HT-29 (cell line): ENCODE measurements at regions not wholly inside any gene's neighbourhood (a gene's known extent, or its start where the extent isn't known, plus 50 kb on each side); places are given as distances from the start of the nearest gene placed in this dataset.

Experiments used
- DNase-seq: peaks from one replicate; pipeline ENCODE4 v3.0.0-alpha.2; 2015; ENCODE audit warnings: low spot score

DNA sequence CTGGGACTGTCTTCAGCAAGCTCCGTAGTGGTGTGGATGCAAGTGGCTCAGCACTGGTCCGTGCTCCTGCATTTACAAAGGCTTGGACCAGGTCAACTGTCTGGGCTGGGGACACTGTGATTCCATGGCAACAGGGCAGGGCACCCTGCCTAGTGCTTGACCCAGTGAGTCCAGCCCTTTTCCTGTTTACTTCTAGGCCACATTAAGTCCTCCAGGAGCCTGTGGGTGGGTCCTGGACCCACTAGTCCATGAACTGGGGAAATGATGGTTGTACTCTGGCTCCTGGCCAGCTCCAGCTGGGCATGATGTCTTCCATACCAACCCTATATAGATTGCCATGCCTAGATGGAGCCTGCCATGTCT lies 152.0 kb downstream of the RPS24 start:
- no peak for DNase-seq

DNA sequence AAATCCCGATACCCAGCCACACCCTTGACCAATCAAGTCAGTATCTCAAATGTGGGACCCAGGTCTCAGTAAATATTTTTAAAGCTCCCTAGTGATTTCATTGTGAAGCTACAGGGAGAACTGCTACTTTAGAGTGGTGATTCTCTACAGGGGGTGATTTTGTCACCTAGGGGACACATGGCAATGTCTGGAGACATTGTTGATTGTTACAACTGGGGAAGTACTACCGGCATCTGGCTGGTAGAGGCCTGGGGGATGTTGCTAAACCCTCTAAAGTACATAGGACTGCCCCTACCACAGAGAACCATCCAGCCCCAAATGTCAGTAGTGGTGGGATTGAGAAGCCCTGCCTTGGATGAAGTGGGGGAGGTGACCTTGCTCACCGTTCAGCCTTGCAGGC lies 152.9 kb downstream of the RPS24 start:
- DNase-seq: no peak

DNA sequence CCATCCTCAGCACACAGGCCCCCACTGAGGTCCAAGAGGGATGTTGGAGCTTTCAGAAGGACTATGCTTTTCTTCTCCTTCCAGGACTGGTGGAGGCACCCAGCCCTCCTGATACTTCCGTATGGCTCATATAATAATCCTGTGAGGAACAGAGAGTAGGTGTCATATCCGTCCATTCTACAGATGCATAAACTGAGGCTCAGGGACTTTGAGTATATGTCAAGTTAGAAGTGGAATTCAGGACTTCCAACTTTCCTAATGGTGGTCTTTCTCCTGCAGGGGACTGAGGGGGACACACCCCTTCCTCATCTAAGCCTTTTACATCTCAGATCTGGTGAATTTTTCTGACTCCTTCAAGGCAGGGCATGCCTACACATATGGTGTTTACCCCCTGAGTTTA lies 153.7 kb downstream of the RPS24 start:
- DNase-seq: no peak

DNA sequence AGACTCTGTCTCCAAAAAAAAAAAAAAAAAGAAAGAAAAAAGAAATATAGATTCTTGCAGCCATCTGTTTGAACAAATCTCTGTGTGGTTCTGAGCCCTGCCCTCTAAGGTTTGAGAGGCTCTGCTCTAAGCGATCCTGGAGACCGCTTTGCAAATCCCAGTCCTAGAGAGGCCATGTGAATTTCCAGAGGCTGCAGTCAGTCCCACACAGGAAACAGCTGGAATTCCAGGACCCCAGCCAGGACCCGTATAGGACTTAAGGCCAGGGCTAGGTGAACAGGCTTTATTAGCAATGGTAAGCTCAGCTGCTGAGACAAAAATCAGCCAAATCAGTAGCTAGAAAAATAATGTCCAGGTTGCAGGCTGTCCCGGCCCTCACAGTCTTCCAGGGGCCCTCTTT lies 154.8 kb downstream of the RPS24 start:
- no peak for DNase-seq

DNA sequence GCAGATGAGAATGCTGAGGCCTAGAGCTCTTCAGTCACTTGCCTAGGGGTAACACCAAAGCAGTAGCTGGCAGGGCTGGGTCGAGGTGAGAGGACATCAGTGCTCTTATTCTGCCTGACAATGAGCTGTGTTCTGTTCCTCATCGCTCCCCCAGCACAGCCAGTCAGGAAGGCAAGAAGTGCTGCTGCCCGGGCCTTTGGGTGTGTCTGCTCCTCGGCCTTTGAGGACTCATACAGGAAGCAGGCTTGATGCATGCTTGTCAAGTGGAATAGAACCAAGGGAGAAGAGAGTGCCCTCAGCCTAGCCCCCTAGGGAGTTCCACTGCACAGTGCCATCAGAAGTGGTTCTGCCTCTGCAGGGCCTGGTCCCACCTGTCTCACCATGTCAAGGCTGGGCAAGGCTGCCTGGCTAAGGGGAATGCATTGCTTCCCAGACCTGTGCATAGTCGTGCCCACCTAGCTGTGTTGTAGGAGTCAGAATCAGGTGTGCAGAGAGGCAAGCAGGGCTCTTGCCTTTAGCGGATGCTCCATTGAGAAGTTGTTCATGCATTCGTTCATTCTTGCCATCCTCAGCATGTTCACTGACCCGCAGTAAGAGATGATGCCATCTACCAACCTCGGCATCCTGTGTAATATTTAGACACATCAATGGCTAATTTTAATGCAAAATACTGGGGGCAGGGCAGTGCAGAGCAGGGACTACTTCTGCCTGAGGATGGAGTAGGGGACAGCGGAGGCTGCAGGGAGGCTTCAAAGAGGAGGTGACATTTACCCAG lies 156.6 kb downstream of the RPS24 start:
- DNase-seq: no peak

DNA sequence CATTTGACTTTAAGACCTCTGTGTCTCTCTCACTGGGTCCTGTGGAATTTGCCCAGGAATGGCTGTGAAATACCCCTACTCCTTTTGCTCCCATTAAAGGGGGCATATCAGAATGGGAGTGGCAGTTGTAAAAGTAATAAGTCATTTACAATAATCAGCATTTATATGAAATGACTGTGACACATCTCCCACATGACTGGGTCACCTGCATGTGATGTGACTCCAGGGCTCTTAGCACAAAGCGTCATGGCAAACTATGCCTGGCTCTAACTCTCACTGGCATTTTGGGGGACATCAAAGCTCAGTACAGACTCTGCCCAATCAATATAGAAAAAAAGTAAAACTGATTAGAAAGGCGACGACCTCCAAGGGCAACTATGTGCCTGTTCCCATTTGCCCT lies 157.6 kb downstream of the RPS24 start:
- DNase-seq: no peak

DNA sequence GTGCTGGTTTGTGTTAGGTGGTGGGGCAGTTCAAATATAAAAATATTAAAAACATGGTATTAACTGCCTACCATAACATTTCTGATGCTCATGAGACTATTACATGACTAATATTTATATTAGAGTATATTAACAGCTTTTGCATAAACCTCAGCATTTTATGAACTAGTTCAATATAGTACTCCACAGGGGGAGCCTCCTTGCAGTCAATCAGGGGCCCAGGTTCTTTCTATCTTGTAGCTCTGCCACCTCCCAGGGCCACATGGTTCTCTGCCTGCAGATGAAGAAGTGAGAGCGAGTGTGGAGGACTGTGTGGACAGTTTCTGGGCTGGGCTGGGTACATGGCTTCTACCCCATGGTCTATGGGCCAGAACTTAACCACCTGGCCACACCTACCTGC lies 159.5 kb downstream of the RPS24 start:
- no peak for DNase-seq

DNA sequence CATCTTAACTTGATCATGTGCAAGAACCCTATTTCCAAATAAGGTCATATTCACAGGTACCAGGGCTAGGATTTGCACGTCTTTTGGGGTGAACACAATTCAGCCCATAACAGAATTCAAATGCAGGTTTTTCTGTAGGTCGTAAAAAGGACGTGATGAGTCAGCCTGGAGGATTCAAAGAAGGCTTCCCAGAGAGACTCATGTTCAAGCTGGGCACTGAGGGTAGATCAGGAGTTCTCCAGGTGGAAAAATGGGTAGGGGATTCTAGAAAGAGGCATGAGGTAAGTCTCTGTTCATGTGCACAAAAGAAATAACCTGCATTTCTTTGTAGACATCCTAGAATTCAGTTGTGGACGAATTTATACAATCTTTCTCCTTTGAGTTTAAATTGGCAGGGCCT lies 160.4 kb downstream of the RPS24 start:
- DNase-seq: no peak

DNA sequence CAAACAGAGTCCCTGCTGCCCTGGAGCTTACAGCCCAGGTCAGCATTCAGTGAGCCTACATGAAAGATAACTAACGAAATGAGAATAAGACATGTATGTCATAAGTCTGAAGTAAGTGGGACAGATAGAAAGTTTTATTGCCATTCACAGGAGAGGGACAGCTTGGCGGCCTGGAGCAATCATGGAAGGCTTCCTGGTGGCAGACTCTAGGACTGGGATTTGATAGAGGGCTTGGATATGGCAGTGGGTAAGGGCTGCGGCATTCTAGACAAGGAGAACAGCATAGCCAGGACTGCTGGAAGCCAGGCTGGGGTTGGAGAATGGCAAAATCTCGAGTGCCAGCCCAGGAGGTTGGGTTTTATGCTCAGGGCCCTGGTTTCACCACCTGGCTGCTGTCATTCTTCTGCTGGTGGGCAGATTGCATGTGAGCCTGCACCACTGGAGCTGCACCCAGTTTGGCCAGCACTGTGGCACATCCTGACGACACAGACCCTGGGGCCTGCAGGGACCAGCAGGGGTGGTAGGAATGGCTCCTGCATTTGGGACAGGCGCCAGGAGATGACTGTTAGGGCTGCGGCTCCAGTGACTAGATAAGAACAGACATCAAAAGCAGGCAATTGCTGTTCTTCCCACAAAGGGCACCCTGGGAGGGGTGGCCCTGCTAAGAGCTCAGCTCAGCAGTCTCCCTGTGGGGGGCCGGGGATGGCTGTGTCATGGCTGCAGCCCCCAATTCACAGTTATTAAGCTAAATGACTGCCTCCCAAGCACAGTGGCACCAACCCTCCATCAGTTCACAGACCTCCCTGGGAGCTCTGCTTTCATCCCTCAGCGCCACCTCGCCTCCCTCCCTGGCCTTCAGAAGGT lies 161.1 kb downstream of the RPS24 start:
- DNase-seq: no peak

DNA sequence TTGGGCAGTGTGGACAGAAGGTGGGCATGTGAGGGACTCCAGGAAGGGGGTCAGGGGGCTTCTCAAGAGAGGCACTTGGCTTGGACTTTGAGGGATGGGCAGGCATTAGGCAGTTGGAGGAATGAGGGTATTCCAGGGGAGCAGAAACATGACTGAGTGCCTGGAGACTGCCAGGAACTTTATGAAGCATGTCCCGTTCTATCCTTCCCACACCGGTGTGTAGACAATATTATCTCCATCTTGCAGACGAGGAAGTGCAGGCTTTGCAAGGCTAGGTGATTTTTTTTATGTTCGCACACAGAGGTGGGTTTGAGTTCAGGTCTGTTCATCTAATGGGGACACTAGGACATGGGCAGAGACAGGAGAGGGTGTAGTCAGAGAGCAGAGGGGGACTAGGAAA lies 162.7 kb downstream of the RPS24 start:
- DNase-seq: no peak

DNA sequence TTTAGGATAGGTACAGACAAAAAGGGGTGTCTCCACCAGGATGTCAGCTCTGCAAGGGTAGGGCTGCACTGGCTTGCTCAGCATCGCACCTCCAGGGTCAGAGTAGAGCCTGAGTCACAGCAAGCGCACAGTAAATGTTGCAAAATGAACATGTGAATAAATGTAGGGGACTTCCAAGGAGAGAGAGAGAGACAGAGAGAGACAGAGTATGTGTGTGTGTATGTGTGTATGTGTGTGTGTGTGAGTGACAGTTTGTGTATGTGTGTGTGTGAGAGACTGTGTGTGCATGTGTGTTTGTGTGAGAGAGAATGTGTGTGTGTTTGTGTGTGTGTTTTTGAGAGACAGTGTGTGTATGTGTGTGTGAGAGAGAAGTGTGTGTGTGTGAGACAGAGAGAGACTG lies 163.3 kb downstream of the RPS24 start:
- DNase-seq: no peak

DNA sequence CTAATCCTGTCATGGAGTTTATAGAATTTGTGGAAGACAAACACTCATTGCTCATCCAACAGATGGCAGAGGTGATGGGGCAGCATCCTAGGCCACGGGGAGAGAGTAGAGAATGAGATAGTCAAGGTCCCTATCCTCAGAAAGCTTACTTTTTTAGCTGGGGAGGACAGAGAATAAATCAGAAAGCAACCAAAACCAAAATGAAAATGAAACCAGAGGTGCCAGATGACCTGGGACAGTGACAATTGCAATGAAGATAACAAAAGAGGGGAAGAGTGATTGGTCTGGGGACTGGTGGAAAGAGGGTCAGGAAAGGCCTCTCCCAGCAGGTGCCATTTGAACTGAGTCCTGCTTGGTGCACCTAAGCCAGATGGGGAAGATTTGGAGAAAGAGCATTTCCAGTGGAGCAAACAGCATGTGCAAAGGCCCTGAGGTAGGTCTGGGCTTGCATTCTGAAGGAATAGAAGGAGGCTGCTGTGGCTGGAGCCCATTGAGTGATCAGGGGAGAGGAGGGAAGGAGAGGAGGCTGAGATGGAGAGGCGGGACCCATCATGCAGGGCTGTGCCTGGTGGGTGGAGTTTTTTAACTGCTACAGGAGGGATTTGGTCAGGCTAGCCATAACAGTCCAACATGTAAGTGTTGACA lies 164.1 kb downstream of the RPS24 start:
- no peak for DNase-seq

DNA sequence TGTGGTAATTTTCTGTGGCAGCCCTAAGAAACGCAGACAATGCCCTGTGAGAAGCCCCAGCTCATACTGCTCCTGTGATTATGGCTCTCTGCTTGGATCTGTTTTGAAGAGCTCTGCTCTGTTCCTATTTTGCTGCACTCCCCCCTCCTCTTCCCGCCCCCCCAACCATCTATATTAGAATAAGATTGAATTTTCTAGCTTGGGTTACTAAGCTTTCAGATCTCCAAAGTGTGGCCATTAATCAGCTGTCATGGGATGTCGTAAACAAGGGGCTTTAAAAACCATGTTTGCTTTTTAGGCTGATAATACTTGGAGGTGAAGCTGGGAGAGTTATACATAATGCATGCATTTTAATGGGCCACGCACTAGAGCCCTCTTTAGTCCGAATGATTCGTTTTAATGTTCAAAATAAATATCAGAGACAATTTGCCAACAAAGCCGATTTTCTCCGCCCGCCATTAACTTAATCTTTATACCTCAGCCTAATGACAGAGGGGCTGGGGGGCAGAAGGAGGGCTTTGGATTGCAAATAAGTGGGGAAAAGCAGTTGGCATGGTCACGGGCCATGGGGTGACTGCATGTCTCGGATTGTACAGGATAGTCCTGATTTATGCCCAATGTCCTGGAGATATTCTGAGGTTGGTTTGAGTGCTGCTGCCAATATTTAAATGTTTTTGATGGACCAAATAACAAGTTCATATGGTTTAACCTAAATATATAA lies 165.5 kb downstream of the RPS24 start:
- no peak for DNase-seq

DNA sequence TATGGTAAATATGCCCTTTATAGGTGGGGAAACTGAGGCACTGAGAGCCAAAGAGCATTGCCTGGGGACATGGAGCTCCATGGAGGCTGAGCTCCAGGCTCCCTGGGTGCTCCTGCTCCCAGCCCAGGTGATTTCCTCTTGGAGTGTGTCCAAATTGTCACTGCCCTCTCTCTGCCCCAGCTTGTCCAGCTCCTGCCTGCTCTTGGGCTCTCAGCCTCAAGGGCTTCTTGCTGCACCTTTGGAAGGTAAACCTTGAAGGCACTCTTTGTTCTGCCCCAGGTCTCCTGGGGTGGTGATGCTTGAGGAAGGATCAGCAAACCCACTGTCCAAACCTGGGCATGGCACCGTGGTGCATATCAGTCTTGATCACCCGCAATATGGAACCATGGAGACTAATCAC lies 166.1 kb downstream of the RPS24 start:
- peak; percentile 58 for DNase-seq

DNA sequence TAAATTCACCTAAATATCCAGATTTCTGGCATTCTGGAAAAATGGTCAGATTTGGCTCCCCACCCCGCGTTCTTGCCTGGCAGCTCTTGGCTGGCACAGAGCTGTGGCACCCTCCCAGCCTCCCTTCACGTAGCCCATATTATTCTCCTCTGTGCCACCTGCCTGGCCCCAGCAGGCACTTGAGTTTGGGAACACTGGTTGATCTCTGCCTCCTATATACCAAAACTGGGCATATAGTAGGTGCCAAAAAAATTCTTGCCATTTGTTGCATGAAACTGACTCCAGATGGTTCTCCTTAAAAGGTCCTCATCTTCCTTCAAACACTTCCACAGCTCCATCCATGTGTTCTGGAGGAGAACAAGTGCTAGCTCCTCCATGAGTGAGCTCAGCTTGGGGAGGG lies 167.0 kb downstream of the RPS24 start:
- no peak for DNase-seq

DNA sequence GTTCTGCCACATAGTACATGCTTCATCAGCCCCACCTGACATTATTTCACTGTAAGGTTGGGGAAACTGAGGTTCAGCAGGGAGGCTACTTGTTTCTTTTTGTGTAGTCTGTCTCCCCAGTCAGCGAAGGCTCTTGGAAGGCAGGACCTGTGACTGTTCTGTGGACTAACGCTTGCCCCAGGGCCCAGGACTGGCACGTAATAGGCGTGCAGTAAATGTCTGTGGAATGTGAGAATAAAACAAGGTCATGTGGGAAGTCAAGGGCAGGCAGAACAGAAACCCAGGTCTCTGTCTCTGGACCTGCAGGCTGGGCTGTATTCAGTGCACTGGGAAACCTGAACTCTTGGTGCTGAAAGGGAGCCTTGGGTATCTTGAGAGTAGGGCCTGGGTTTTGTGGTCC lies 168.7 kb downstream of the RPS24 start:
- DNase-seq: no peak

DNA sequence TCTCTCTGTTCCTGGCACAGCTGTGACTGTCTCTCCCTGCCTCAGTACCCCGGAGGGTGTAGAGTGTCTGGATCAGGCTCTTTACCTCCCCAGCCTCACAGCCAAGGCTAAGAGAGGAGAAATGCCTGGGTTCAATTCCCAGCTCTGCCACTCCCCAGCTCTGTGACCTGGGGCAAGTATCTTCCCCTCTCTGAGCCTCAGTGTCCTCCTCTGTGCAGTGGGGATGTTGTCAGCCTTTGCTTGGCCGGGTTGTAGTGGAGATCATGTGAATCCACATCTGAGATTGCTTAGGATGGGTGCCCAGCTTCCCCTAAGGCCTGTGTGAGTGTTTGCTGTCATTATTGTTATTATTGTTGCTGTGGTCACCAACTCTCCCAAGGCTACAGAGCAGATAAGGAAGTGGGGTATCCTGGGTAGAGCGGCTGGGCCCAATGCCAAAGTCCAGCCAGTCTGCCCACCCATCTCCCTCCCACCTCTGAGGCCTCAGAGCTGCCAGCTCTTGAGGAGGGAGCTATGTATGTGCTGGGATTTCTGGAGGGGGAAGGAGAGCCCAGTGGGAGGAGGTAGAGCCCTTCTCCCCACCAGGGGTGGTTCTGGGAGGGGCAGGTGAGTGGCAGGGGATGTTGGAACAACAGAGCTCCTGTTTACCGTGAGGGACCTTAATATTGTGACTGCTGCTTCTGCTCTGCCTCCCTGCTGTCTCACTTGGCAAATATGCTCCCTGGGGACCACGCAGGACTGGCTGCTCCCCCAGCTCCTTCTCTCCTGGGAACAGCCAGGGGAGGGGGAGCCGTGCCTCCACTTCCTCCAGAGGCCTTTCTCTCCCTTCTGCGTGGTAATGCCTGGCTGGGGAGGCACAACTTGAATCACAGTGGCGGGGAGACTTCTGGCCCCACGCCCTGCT lies 170.5 kb downstream of the RPS24 start:
- DNase-seq: peak; percentile 92

DNA sequence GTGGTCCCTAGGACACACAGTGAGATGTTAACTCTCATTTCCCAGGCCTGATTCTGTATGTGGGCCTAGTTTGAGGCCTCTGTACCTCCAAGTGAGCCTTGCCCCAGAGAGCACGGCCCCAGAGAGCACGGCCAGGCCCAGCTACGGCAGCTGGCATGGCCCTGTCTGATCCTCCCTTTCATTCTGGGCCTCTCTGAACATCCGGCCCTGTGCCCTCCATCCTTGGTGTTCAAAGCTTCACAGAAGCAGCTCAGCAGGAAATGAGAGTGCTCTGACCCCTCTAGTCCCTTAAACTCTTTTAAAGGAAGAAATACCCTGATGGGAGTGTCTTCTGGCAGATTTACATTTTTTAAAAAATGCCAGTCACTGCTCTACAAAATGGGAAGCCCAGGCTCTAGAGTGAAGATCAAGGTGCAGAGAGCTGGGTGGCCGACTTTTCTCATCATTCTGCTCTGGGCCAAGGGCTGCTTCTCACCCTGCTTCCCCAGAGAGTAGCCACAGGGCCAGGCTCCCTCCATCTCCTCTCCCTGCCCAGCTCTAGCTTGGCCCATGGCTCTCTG lies 171.9 kb downstream of the RPS24 start:
- no peak for DNase-seq

DNA sequence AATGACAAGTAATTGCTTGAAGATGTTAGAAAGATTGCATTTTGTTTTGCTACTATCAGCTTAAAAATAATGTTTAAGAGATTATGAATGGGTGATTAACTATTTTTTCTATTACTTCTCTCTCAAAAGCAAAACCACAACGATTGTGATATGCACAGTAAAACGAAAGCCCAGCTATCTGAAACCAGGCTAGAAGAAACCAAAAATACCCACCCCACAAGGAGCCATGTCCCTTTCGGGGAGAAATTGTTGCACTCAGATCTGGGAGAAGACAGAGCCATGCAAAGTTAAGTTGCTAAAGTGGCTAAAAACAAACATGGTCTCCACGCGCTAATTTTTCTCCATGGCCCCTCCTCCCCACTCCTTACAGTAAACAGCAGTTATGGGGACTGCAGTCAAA lies 173.6 kb downstream of the RPS24 start:
- no peak for DNase-seq

DNA sequence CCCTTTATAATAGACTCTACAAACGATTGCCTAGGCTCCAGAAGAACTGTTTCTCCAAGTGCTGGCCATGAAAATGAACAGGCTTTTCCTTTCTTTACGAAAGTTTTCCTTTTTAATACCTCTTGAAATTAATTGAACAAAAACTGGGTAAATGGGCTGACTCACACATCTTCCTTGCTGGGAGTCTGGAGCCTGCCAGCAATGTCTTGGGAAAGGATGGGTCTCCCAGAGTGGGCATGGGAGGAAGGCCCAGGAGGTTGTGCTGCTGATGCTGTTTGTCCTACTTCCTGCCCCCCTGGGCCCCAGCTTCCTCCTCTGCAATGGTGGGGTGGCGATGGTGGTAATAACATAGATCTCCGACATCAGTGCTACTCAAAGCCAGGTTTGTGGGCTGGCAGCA lies 174.1 kb downstream of the RPS24 start:
- no peak for DNase-seq

DNA sequence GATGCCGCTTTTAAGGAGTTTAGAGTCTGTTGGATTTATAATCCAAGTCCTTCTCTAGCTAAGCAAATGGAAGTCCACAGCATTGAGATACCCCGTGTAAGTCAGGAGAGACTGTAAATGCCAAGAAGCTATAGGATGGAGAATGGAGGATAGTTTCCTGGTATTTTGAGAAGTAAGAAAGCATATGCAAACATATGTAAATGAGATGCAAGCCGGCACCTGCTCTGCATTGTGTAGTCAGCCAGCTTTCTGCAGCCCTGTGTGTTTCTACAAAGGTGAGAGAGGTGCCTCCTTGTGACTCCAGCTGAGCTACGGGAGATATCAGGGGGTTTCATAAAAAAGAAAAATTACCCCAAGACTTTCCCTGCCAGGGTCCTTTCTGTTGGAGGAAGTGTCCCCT lies 176.3 kb downstream of the RPS24 start:
- DNase-seq: no peak
